Neuronal stem cell (in vitro differentiated cells): ENCODE measurements at regions not wholly inside any gene's neighbourhood (a gene's known extent, or its start where the extent isn't known, plus 50 kb on each side); places are given as distances from the start of the nearest gene placed in this dataset.

Experiments
- DNase-seq: peaks from one replicate; pipeline ENCODE4 v3.0.0-alpha.2; 2013; ENCODE audit warnings: low spot score
- H2AFZ ChIP-seq: one replicate; pipeline ENCODE4 v1.6.1; 2013; ENCODE audit warnings: mild to moderate bottlenecking, low read length, inconsistent platforms
- H2AK5ac ChIP-seq: 2 replicates; pipeline ENCODE4 v1.6.1; 2013; ENCODE audit warnings: low read depth, mild to moderate bottlenecking, inconsistent platforms, low read length, moderate library complexity, mixed read lengths
- H2BK120ac ChIP-seq: 2 replicates; pipeline ENCODE4 v1.6.1; 2013; ENCODE audit warnings: low read depth, mild to moderate bottlenecking, inconsistent platforms, low read length, moderate library complexity, mixed read lengths
- H2BK12ac ChIP-seq: one replicate; pipeline ENCODE4 v1.6.1; 2013; ENCODE audit warnings: low read length, inconsistent platforms
- H2BK15ac ChIP-seq: 2 replicates; pipeline ENCODE4 v1.6.1; 2013; ENCODE audit warnings: mild to moderate bottlenecking, low read length, inconsistent platforms, mixed read lengths
- H2BK5ac ChIP-seq: one replicate; pipeline ENCODE4 v1.6.1; 2013; ENCODE audit warnings: inconsistent platforms, mild to moderate bottlenecking, low read length, moderate library complexity
- H3K14ac ChIP-seq: one replicate; pipeline ENCODE4 v1.6.1; 2013; ENCODE audit warnings: low read length, inconsistent platforms
- H3K18ac ChIP-seq: 2 replicates; pipeline ENCODE4 v1.6.1; 2013; ENCODE audit warnings: low read length, inconsistent platforms
- H3K23ac ChIP-seq: 2 replicates; pipeline ENCODE4 v1.6.1; 2013; ENCODE audit warnings: low read depth, mild to moderate bottlenecking, mixed read lengths, low read length, inconsistent platforms; ENCODE audit not compliant: poor library complexity
- H3K27ac ChIP-seq: replicated peaks from 3 replicates; pipeline ENCODE4 v1.5.1; 2013; ENCODE audit warnings: low read length, inconsistent platforms
- H3K27me3 ChIP-seq, 3 experiments: 2 replicates each; pipeline ENCODE4 v1.6.1; 2013; ENCODE audit warnings: low read length in 3 of 3, mild to moderate bottlenecking in 2 of 3, inconsistent platforms in 1 of 3, low read depth in 1 of 3, mixed read lengths in 1 of 3, moderate library complexity in 1 of 3; ENCODE audit not compliant: control insufficient read depth in 3 of 3, insufficient read depth in 3 of 3
- H3K36me3 ChIP-seq, 2 donors: replicated peaks in 1 of 2; 2 replicates each; pipeline ENCODE4 v1.6.1; 2013; ENCODE audit warnings: low read length in 2 of 2; ENCODE audit not compliant: control insufficient read depth in 2 of 2, insufficient read depth in 2 of 2
- H3K4ac ChIP-seq: 2 replicates; pipeline ENCODE4 v1.6.1; 2013; ENCODE audit warnings: inconsistent platforms, mild to moderate bottlenecking, low read length, moderate library complexity
- H3K4me1 ChIP-seq, 2 donors: 1 replicate in 1 of 2; 2 replicates in 1 of 2; pipeline ENCODE4 v1.6.1; 2013; ENCODE audit warnings: low read length in 2 of 2, low read depth in 1 of 2; ENCODE audit not compliant: control insufficient read depth in 2 of 2, insufficient read depth in 1 of 2
- H3K4me2 ChIP-seq: one replicate; pipeline ENCODE4 v1.6.1; 2013; ENCODE audit warnings: mild to moderate bottlenecking, low read length, inconsistent platforms; ENCODE audit not compliant: insufficient read depth, poor library complexity, severe bottlenecking
- H3K4me3 ChIP-seq, 2 donors: 2 replicates each; pipeline ENCODE4 v1.5.1; 2013; ENCODE audit warnings: low read length in 2 of 2, mild to moderate bottlenecking in 2 of 2, inconsistent platforms in 1 of 2, moderate library complexity in 1 of 2
- H3K79me1 ChIP-seq: one replicate; pipeline ENCODE4 v1.6.1; 2013; ENCODE audit warnings: low read depth, mild to moderate bottlenecking, inconsistent platforms, low read length, moderate library complexity
- H3K9ac ChIP-seq: one replicate; pipeline ENCODE4 v1.6.1; 2013; ENCODE audit warnings: mild to moderate bottlenecking, low read depth, low read length, inconsistent platforms; ENCODE audit not compliant: poor library complexity
- H3K9me3 ChIP-seq, 2 donors: replicated peaks in 1 of 2; 2 replicates each; pipeline versions ENCODE3 to v1.6.1; 2013; ENCODE audit warnings: low read length in 2 of 2, mild to moderate bottlenecking in 2 of 2, inconsistent platforms in 1 of 2, low read depth in 1 of 2, mixed read lengths in 1 of 2, moderate library complexity in 1 of 2; ENCODE audit not compliant: control insufficient read depth in 2 of 2, insufficient read depth in 1 of 2
- H4K8ac ChIP-seq: one replicate; pipeline ENCODE4 v1.6.1; 2013; ENCODE audit warnings: low read depth, mild to moderate bottlenecking, inconsistent platforms, low read length, moderate library complexity
- H4K91ac ChIP-seq: one replicate; pipeline ENCODE4 v1.6.1; 2013; ENCODE audit warnings: low read length, low read depth, mild to moderate bottlenecking, inconsistent platforms; ENCODE audit not compliant: poor library complexity
- WGBS, 2 donors: extraction: QIAGEN DNeasy Blood & Tissue Kit; methylation state at CpG; one replicate each; pipeline ENCODE4 v1.1.7; 2013; ENCODE audit warnings: missing lambda C conversion rate in 2 of 2, mixed read lengths in 1 of 2; ENCODE audit not compliant: insufficient read length in 2 of 2, insufficient replicate concordance in 1 of 2; ENCODE audit errors: extremely low coverage in 2 of 2; 5-methylcytosine and 5-hydroxymethylcytosine counted together

- Histone ChIP-seq H2BK120ac (no peak overlapping the region), H3K9me3 (no peaks in the 10 kb centered on the region), H3K27me3 (peaks cover 0 to 6% (median 0%) of the 10 kb centered on the region in 3 experiments), H3K14ac (no peak overlapping the region), H4K91ac (no peak overlapping the region), H3K36me3 (no peaks in the 10 kb centered on the region), H2AFZ (no peak overlapping the region), H2BK5ac (no peak overlapping the region), H3K4me3 (no peak overlapping the region), H3K27ac (no peak overlapping the region), H3K9ac (no peak overlapping the region), H2AK5ac (no peak overlapping the region), H3K4me2 (no peak overlapping the region), H2BK12ac (no peak overlapping the region), H3K4me1 (peaks cover 0 to 6% of the 10 kb centered on the region in 2 donors), H3K18ac (no peak overlapping the region), H3K79me1 (no peaks in the 10 kb centered on the region), H3K4ac (no peak overlapping the region), H3K23ac (no peak overlapping the region), H2BK15ac (no peak overlapping the region), H4K8ac (no peak overlapping the region)
- DNase-seq = no peak
- no CpG with 5 or more reads among the region's 9 CpGs for WGBS, 2 donors
These were observed 169.1 kb upstream of the B3GAT1 start for GRCh38 chr11:134581121-134581626.

- Histone ChIP-seq H3K27me3 (peaks cover 0 to 12% (median 0%) of the 10 kb centered on the region in 3 experiments), H3K27ac (no peak overlapping the region), H2AK5ac (peak overlapping the region; percentile 37), H2BK5ac (peak overlapping the region; percentile 22), H3K4me3 (no peak overlapping the region), H3K79me1 (no peaks in the 10 kb centered on the region), H2BK15ac (no peak overlapping the region), H3K23ac (no peak overlapping the region), H3K4me1 (peaks cover 0 to 6% of the 10 kb centered on the region in 2 donors), H2BK12ac (no peak overlapping the region), H2BK120ac (no peak overlapping the region), H3K18ac (peak overlapping the region; percentile 61), H2AFZ (no peak overlapping the region), H3K14ac (peak overlapping the region; percentile 31), H3K4me2 (no peak overlapping the region), H3K4ac (no peak overlapping the region), H4K8ac (no peak overlapping the region), H4K91ac (no peak overlapping the region), H3K9me3 (no peaks in the 10 kb centered on the region), H3K9ac (no peak overlapping the region), H3K36me3 (no peaks in the 10 kb centered on the region)
- no peak for DNase-seq
- WGBS, 2 donors = no CpG with 5 or more reads among the region's 8 CpGs
These were observed 168.6 kb upstream of the B3GAT1 start for GRCh38 chr11:134580610-134580975.

DNA sequence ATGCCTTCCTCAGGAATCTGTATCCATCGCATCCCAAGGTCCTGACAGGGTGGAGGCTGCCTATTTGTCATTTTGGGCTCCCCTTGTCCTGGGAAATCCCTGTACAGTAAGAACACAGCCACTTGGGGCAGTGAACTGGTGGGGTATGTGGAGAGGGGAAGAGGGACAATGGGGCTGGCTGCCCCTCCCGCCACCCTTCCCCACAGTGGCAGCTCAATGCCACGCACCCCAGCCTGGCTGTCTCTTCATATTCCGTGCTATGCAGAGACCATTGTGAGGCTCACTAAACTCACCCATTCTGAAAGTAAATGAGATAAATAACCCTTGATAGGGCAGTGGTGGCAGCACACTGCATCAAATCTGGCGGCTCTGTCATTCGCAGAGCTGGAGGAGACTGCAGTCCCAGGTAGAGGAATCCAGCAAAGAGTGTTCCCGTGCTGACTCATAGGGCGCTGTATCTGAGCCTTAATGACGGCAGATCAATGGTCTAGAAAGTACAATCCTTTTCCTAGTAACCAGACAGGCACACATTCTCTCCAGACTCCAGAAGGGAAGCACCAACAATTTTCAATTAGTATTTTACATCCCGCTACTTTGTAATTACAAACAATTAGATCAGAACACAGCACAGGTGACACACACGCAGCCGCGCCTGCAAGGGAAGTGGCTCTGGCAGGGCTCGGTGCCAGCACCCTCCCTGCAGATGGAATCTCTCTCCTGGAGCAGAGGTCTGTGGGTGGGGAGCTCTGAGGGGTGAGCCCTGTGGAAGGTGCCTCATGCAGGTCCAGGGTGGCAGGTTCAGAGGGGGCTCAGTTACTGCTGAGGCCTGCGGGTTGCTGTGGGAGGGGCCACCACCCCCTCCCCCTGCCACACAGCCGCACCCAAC, 167.9 kb upstream of the B3GAT1 start:
- no CpG with 5 or more reads among the region's 16 CpGs for WGBS, 2 donors
- no peak overlapping the region for H2BK15ac ChIP-seq
- H3K4ac ChIP-seq = no peak overlapping the region
- H2BK12ac ChIP-seq = no peak overlapping the region
- H2BK5ac ChIP-seq = peak overlapping the region; percentile 22
- no peak overlapping the region for H4K8ac ChIP-seq
- H3K27ac ChIP-seq = no peak overlapping the region
- H2BK120ac ChIP-seq = no peak overlapping the region
- H3K79me1 ChIP-seq = no peaks in the 10 kb centered on the region
- H4K91ac ChIP-seq = no peak overlapping the region
- H3K36me3 ChIP-seq = no peaks in the 10 kb centered on the region
- H3K9ac ChIP-seq = no peak overlapping the region
- peaks cover 0 to 3% of the 10 kb centered on the region in 2 donors for H3K4me1 ChIP-seq
- no peak overlapping the region for H3K4me3 ChIP-seq
- no peak overlapping the region for H3K23ac ChIP-seq
- peak overlapping the region; percentile 37 for H2AK5ac ChIP-seq
- no peak for DNase-seq
- peak overlapping the region; percentile 31 for H3K14ac ChIP-seq
- H3K4me2 ChIP-seq = no peak overlapping the region
- no peak overlapping the region for H2AFZ ChIP-seq
- no peaks in the 10 kb centered on the region for H3K9me3 ChIP-seq
- peak overlapping the region; percentile 61 for H3K18ac ChIP-seq
- H3K27me3 ChIP-seq = peaks cover 0 to 16% (median 0%) of the 10 kb centered on the region in 3 experiments
